Large intestine (tissue), 3 donors: ENCODE measurements at regions not wholly inside any gene's neighbourhood (a gene's known extent, or its start where the extent isn't known, plus 50 kb on each side); places are given as distances from the start of the nearest gene placed in this dataset.
A peak's percentile ranks its signal among the peaks of the same experiment; 100 is the strongest.

Experiments used
- DNase-seq, 2 donors: peaks; one replicate each; pipeline versions ENCODE4 v3.0.0 to v3.0.0-alpha.2; 2013
- H3K27ac ChIP-seq: one replicate; pipeline ENCODE4 v1.5.1; 2013; ENCODE audit warnings: low read length
- H3K27me3 ChIP-seq: 2 replicates; pipeline ENCODE4 v1.6.1; 2013; ENCODE audit warnings: low read length; ENCODE audit not compliant: control insufficient read depth, insufficient read depth
- H3K36me3 ChIP-seq: 2 replicates; pipeline ENCODE4 v1.6.1; 2013; ENCODE audit warnings: low read length; ENCODE audit not compliant: control insufficient read depth, insufficient read depth
- H3K4me1 ChIP-seq: one replicate; pipeline ENCODE4 v1.6.1; 2013; ENCODE audit warnings: low read length; ENCODE audit not compliant: control insufficient read depth, insufficient read depth
- H3K4me3 ChIP-seq: one replicate; pipeline ENCODE4 v1.5.1; 2013; ENCODE audit warnings: low read length
- H3K9me3 ChIP-seq: one replicate; pipeline ENCODE4 v1.6.1; 2013; ENCODE audit warnings: mild to moderate bottlenecking, low read depth, low read length, moderate library complexity; ENCODE audit not compliant: control insufficient read depth
- WGBS: methylation state at CpG from one replicate; pipeline ENCODE4 v1.1.5; 2013; ENCODE audit warnings: low lambda C conversion rate; ENCODE audit not compliant: insufficient coverage; 5-methylcytosine and 5-hydroxymethylcytosine counted together

DNA sequence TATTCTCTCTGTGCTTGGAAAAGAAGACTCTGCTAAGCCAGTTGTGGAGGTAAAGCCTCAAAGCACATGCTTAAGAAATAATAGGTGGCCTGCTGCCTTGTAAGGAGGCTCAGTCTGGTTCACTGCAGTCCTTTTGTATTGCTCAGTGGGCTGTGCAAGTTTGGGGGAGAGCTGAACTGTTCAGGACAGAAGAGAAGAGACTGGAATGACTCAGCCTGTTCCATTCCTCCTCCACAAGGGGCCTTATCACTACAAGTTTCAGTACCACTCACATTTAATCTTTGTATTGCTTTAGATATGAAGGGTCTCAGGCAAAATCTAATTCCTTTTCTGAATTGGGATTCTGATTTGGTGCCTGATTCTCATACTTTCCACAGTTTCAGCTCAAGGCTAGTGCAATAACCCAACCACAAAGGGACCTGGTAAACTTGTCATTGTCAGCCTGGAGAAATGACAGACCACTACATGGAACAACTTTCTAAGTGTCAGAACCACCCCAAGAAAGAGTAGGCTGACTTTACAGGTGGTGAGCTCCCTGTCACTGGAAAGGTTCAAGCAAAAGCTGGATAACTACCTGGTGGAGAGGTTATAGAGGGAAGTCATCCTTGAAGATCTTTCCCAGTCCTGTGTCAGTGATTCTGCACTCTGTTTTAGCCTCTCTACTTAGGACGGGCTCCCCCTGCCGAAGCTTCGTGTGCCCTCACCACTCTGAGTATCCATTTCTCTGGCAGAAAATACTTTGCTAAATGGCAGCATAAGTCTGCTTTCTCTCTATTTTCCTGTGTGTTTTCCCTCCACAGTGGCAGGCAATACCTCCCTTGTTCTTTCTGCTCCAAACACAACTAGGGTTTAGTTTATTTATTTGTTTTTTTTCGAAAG, 162.9 kb upstream of the GJB5 start:
- WGBS, result 71% methylated on average over 1 of the region's 4 CpGs

DNA sequence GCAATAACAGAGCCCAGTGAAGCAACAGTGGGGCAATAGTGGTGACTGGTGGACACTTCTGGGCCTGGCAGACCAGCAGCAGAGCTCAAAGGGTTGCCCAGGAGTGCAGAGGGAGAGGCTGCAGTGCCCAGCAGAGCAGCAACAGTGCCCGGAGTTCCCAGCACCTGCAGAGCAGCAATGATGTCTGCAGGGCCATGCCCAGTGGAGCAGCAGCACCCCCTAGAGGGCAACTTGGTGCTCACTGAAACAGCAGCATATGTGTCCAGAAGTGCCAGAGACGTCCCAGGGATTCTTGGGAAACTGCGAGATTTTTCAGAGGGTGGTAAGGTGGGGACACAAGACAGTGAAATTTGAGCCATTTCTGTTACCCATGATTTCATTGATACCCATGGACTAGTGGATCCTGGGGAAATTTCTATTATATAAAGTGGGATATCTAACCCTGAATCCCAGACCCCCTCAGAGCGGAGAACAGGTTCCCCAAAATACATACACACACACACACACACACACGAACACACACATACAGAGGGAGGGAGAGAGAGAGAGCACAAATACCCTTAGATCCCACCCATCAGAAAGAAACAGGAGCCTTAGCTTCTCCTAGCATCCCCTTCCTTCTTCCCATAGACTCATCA, 156.9 kb upstream of the GJB5 start:
- Histone ChIP-seq H3K36me3 (no peaks in the 10 kb centered on the region), H3K4me3 (no peak overlapping the region), H3K9me3 (no peaks in the 10 kb centered on the region), H3K27me3 (peaks cover 2% of the 10 kb centered on the region), H3K4me1 (no peaks in the 10 kb centered on the region), H3K27ac (no peak overlapping the region)
- DNase-seq, result peak; percentile 39 to 58
- no CpG with 5 or more reads among the region's 5 CpGs for WGBS

More for the DNA sequence above, 162.9 kb upstream of the GJB5 start:
- no peak for DNase-seq
- Histone ChIP-seq H3K4me1 (peaks cover 1% of the 10 kb centered on the region), H3K36me3 (no peaks in the 10 kb centered on the region), H3K9me3 (no peaks in the 10 kb centered on the region), H3K27ac (no peak overlapping the region), H3K27me3 (no peaks in the 10 kb centered on the region), H3K4me3 (no peak overlapping the region)

- H3K4me3 ChIP-seq, result no peak overlapping the region
- H3K4me1 ChIP-seq, result no peaks in the 10 kb centered on the region
- H3K9me3 ChIP-seq, result no peaks in the 10 kb centered on the region
- WGBS, result no CpG with 5 or more reads among the region's 6 CpGs
- no peak overlapping the region for H3K27ac ChIP-seq
- no peak for DNase-seq
- no peaks in the 10 kb centered on the region for H3K36me3 ChIP-seq
- peaks cover 7% of the 10 kb centered on the region for H3K27me3 ChIP-seq
Measured at GRCh38 chr1:34602907-34603306, 151.9 kb upstream of the GJB5 start.

DNA sequence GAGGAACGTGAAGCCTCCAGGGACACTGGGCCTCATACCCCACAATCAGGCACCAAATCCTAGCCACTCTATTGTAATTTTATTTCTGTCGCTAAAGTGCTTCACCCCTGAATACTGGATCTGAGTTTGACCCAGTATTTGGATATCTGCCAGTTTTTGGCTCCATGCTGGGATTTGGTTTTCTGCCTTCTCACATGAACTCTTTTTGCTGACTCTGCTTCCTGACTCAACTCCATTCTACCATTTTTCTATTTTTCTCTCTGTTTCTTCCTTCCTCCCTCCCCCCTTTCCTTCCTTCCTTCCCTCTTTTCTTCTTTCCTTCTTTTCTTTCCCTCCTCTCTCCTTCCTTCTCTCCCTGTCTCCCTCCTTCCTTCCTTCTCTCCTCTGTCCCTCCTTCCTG, 151.3 kb upstream of the GJB5 start:
- peaks cover 7% of the 10 kb centered on the region for H3K27me3 ChIP-seq
- 83% methylated on average over 1 of the region's 2 CpGs for WGBS
- no peaks in the 10 kb centered on the region for H3K36me3 ChIP-seq

GRCh38 chr1:34606504-34606903, 148.3 kb upstream of the GJB5 start:
- WGBS, result no CpG with 5 or more reads among the region's 5 CpGs
- Histone ChIP-seq H3K27ac (no peak overlapping the region), H3K36me3 (no peaks in the 10 kb centered on the region), H3K4me1 (no peaks in the 10 kb centered on the region), H3K4me3 (no peak overlapping the region), H3K27me3 (peaks cover 7% of the 10 kb centered on the region), H3K9me3 (no peaks in the 10 kb centered on the region)
- DNase-seq, result no peak

More for the DNA sequence above, 151.3 kb upstream of the GJB5 start:
- Histone ChIP-seq H3K9me3 (no peaks in the 10 kb centered on the region), H3K4me3 (no peak overlapping the region), H3K4me1 (no peaks in the 10 kb centered on the region), H3K27ac (no peak overlapping the region)
- no peak for DNase-seq

GRCh38 chr1:34610063-34610462, 144.8 kb upstream of the GJB5 start:
- no CpG with 5 or more reads among the region's 2 CpGs for WGBS
- H3K4me3 ChIP-seq, result no peak overlapping the region
- peak in 1 of 2 donors; percentile 35 for DNase-seq
- H3K36me3 ChIP-seq, result no peaks in the 10 kb centered on the region
- H3K27me3 ChIP-seq, result peaks cover 5% of the 10 kb centered on the region
- no peaks in the 10 kb centered on the region for H3K9me3 ChIP-seq
- H3K4me1 ChIP-seq, result peaks cover 8% of the 10 kb centered on the region
- H3K27ac ChIP-seq, result no peak overlapping the region

- Histone ChIP-seq H3K4me1 (peaks cover 9% of the 10 kb centered on the region), H3K36me3 (no peaks in the 10 kb centered on the region), H3K27ac (no peak overlapping the region), H3K9me3 (no peaks in the 10 kb centered on the region), H3K27me3 (peaks cover 2% of the 10 kb centered on the region), H3K4me3 (no peak overlapping the region)
- WGBS, result no CpG with 5 or more reads among the region's 5 CpGs
- DNase-seq, result no peak
Measured at GRCh38 chr1:34611571-34611970, 143.3 kb upstream of the GJB5 start.

GRCh38 chr1:34612091-34612827, 142.6 kb upstream of the GJB5 start:
- H3K4me3 ChIP-seq, result no peak overlapping the region
- peaks cover 15% of the 10 kb centered on the region for H3K4me1 ChIP-seq
- DNase-seq, result no peak
- peaks cover 2% of the 10 kb centered on the region for H3K27me3 ChIP-seq
- no peak overlapping the region for H3K27ac ChIP-seq
- H3K36me3 ChIP-seq, result no peaks in the 10 kb centered on the region
- no peaks in the 10 kb centered on the region for H3K9me3 ChIP-seq
- WGBS, result 58% methylated on average over 4 of the region's 9 CpGs

DNA sequence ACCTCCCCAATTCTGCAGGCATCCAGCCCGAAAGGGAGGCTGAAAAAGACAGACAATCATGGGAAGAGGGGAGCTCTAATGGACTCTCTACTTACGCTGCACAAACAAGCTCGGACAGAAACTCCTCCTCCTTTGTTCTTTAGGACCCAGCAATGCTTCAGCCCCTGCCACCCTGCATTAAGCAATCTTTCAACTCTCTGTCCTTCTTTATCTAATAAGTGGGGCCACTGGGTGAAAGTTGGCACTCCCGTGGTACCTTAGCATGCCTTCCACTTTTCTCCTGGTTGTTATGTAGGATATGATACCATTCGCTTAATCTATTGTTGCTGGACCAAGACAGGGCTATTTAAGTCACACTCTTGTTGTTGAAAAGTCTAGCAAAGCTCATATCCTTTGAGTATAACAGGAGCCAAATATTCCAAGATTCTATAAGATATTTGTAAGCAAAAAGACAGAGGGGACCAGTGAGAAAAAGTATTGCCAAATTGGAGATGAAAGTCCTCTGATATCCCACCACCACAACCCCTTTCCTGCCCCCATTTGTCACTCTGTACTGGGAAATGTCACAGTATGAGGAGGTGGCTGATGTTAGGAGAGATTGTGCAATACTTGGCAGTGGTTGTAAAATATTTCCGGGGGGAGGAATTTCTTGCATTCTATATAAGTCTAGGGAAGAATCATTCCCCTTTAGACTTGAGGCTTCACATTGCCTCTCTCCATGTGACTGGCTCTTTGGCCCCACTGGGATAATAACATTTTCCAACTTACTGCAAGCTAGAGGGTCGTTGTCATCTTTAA, 137.3 kb upstream of the GJB5 start:
- H3K27me3 ChIP-seq, result no peaks in the 10 kb centered on the region
- no peaks in the 10 kb centered on the region for H3K9me3 ChIP-seq
- no peaks in the 10 kb centered on the region for H3K36me3 ChIP-seq
- H3K27ac ChIP-seq, result peak overlapping the region; percentile 90
- no peak overlapping the region for H3K4me3 ChIP-seq
- DNase-seq, result peak; percentile 65 to 78
- WGBS, result 67% methylated on average over 1 of the region's 7 CpGs
- peaks cover 44% of the 10 kb centered on the region for H3K4me1 ChIP-seq

DNA sequence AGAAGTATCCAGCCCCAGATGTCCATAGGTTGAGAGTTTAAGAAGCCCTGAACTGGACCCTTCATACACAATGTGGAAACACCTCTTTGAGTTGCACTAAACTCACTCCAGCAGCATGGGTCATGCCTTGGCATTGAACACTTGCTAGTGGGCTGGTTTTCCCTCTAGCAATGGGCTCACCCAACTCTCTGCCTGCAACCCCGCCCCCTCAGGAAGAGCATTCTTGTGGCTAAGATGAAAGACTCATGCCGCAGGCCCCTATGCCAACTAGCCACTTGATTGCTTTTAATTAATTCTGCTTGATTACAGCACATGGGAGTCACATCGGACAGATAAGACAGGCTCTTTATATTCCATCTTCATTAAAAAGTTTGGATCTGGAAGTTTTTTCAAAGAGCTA, 136.5 kb upstream of the GJB5 start:
- DNase-seq, result no peak
- Histone ChIP-seq H3K27me3 (no peaks in the 10 kb centered on the region), H3K27ac (peak overlapping the region; percentile 90), H3K9me3 (no peaks in the 10 kb centered on the region), H3K4me3 (no peak overlapping the region), H3K4me1 (peaks cover 44% of the 10 kb centered on the region), H3K36me3 (no peaks in the 10 kb centered on the region)
- no CpG with 5 or more reads among the region's 3 CpGs for WGBS
